ENCODE measurements at regions not wholly inside any gene's neighbourhood (a gene's known extent, or its start where the extent isn't known, plus 50 kb on each side); places are given as distances from the start of the nearest gene placed in this dataset.

DNA sequence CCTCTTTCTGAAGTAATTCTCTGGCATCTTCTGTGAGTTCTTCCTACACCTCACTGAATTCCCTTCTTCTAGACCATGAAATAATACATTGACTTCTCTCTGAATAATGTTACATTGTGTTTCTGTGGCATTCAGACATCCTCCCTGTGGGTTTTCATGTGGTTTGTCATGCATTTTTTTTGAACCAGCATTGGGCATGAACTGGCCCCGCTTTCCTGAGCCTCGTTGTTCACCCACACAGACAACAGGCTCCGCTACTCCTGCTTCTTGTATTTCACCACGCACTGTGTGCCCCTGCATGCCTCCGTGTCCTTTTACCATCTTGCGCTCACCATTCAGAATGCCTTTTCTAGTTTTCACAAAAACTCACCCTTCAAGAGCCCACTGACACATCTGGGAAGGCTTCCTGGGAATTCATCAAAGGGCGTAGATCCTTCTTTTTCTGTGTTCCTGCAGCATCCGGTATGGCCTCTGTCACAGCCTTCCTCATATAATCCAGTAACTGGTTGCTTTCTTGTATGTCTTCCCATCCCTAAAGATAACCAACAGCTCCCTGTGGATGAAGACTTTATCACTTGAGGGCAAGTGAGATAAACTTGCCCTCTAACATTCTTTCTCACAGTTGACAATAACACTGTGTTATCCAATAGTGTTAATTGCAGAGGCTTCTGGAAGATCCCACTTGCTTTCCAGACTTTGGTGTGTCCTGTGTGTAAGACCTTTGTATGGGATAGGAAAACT, 51.5 kb upstream of the ADAMTSL1 start:
- no peaks in the 10 kb centered on the region for H3K27me3 ChIP-seq (ENCODE audit: control insufficient read depth in 1 of 2, insufficient read depth in 2 of 2, low read length in 2 of 2)
- H3K36me3 ChIP-seq (ENCODE audit: insufficient read depth, low read length) = no peaks in the 10 kb centered on the region
- no peak overlapping the region for H3K9ac ChIP-seq (ENCODE audit: low read length)
- H3K4me3 ChIP-seq (ENCODE audit: low read depth in 1 of 2, low read length in 2 of 2) = no peak overlapping the region
- no peaks in the 10 kb centered on the region for H3K9me3 ChIP-seq (ENCODE audit: low read length)
- peaks cover 2% of the 10 kb centered on the region for H3K4me1 ChIP-seq (ENCODE audit: insufficient read depth, low read length)
- H3K27ac ChIP-seq (ENCODE audit: low read depth, low read length) = no peak overlapping the region

DNA sequence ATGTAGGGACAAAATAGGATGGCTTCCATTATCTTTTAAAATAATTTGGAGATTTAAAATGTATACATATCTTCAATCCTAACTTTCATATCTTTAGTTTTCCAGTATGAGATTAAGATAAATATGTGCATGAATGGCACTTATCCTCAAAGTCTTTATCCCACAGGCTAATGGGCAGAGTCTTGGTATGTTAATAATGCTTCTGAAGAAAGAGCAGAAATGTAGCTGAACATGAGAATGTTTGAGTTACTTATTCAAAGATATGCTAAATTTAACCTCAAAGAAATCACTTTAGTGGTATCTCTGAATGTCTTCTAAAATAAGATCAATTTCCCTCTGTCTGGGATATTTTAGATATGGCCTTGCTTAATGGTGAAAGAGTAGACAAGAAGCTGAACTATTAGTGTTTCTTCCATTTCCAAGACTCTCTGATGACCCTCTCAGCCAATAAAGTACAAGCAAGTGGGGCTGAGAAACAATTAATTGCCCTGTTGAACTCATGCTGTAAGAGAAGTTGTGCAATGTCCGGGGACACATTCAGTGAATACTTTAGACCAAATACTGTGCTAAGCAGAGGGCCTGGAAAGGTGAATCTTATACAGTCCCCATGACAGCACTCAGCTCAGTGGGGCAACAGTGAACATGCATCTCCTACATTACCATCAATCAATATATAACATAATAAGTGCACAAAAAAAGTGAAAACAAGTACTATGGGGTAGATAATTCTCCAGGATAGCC, 50.0 kb upstream of the ADAMTSL1 start:
- Histone ChIP-seq H3K4me3 (ENCODE audit: low read depth in 1 of 2, low read length in 2 of 2) (no peak overlapping the region), H3K27ac (ENCODE audit: low read depth, low read length) (no peak overlapping the region), H3K36me3 (ENCODE audit: insufficient read depth, low read length) (no peaks in the 10 kb centered on the region), H3K4me1 (ENCODE audit: insufficient read depth, low read length) (peaks cover 9% of the 10 kb centered on the region), H3K27me3 (ENCODE audit: control insufficient read depth in 1 of 2, insufficient read depth in 2 of 2, low read length in 2 of 2) (no peaks in the 10 kb centered on the region), H3K9me3 (ENCODE audit: low read length) (no peaks in the 10 kb centered on the region), H3K9ac (ENCODE audit: low read length) (no peak overlapping the region)

Measured in muscle layer of colon (tissue), 2 donors.